HG03469 (cell line): ENCODE measurements at regions not wholly inside any gene's neighbourhood (a gene's known extent, or its start where the extent isn't known, plus 50 kb on each side); places are given as distances from the start of the nearest gene placed in this dataset.

Experiments
- ATAC-seq: cut with Tn5 transposase; IDR thresholded peaks from one replicate; pipeline ENCODE4 v1.9.1; 2021; ENCODE audit warnings: mild to moderate bottlenecking, moderate library complexity, moderate number of reproducible peaks; ENCODE audit not compliant: unreplicated experiment

GRCh38 chr2:37471104-37471503 is 126.7 kb downstream of the QPCT start:
- no peak for ATAC-seq

GRCh38 chr2:37471994-37472393 is 127.6 kb downstream of the QPCT start:
- no peak for ATAC-seq

- ATAC-seq = no peak
These were observed 128.5 kb downstream of the QPCT start for GRCh38 chr2:37472959-37473358.

GRCh38 chr2:37476411-37476810 is 132.0 kb downstream of the QPCT start:
- ATAC-seq = no peak

GRCh38 chr2:37477921-37478320 is 133.5 kb downstream of the QPCT start:
- ATAC-seq = no peak

GRCh38 chr2:37481244-37481643 is 136.8 kb downstream of the QPCT start:
- ATAC-seq = no peak

GRCh38 chr2:37489041-37489456 is 144.6 kb downstream of the QPCT start:
- no peak for ATAC-seq

GRCh38 chr2:37489536-37489935 is 145.1 kb downstream of the QPCT start:
- no peak for ATAC-seq

- ATAC-seq = no peak
These were observed 149.0 kb downstream of the QPCT start for GRCh38 chr2:37493425-37493824.

GRCh38 chr2:37499113-37499512 is 154.7 kb downstream of the QPCT start:
- ATAC-seq = no peak

- no peak for ATAC-seq
These were observed 155.6 kb downstream of the QPCT start for GRCh38 chr2:37500031-37500430.

GRCh38 chr2:37501113-37501512 is 156.7 kb downstream of the QPCT start:
- no peak for ATAC-seq

GRCh38 chr2:37506407-37507050 is 162.1 kb downstream of the QPCT start:
- ATAC-seq = no peak

GRCh38 chr2:37507051-37507410 is 162.6 kb downstream of the QPCT start:
- no peak for ATAC-seq

GRCh38 chr2:37507703-37508102 is 163.3 kb downstream of the QPCT start:
- no peak for ATAC-seq

- ATAC-seq = no peak
These were observed 158.5 kb downstream of the CDC42EP3 start for GRCh38 chr2:37512971-37513370.

GRCh38 chr2:37523814-37524362 is 147.6 kb downstream of the CDC42EP3 start:
- no peak for ATAC-seq

GRCh38 chr2:37526323-37526722 is 145.1 kb downstream of the CDC42EP3 start:
- no peak for ATAC-seq

GRCh38 chr2:37526856-37527255 is 144.6 kb downstream of the CDC42EP3 start:
- no peak for ATAC-seq

- no peak for ATAC-seq
These were observed 144.1 kb downstream of the CDC42EP3 start for GRCh38 chr2:37527361-37527760.

GRCh38 chr2:37529830-37530415 is 141.5 kb downstream of the CDC42EP3 start:
- ATAC-seq = no peak

GRCh38 chr2:37532503-37532902 is 138.9 kb downstream of the CDC42EP3 start:
- ATAC-seq = no peak

GRCh38 chr2:37537316-37537715 is 134.1 kb downstream of the CDC42EP3 start:
- no peak for ATAC-seq
